ENCODE measurements at regions not wholly inside any gene's neighbourhood (a gene's known extent, or its start where the extent isn't known, plus 50 kb on each side); places are given as distances from the start of the nearest gene placed in this dataset.
A peak's percentile ranks its signal among the peaks of the same experiment; 100 is the strongest.

DNA sequence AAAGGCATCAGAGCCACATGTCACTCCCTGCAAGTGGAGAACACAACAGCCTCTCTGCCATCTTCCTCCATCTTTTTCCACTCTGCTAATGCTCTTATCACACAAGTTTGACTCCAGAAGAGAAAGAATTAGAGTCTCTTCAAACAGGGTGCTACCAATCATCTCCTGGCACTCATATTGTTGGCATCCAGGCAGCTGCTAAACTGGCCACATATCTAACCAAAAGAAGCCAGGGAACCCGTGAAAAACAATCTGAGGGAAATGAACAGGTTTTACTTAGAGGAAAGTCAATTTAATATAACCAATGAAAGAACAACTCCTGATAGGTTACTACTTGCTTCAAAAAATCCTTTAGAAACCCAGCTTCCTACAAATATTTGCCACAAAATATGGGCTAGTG is 117.2 kb downstream of the SLC25A46 start (continued):
- TF ChIP-seq, protein P1, sequence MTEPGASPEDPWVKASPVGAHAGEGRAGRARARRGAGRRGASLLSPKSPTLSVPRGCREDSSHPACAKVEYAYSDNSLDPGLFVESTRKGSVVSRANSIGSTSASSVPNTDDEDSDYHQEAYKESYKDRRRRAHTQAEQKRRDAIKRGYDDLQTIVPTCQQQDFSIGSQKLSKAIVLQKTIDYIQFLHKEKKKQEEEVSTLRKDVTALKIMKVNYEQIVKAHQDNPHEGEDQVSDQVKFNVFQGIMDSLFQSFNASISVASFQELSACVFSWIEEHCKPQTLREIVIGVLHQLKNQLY (CRISPR knock-in tag; IDR thresholded peaks at IDR 0.05): no peak
- TF ChIP-seq ZBTB21 (CRISPR knock-in tag; IDR thresholded peaks at IDR 0.05; ENCODE audit: borderline replicate concordance) (no peak), NR3C1 (CRISPR knock-in tag; conservative IDR thresholded peaks at IDR 0.05; ENCODE audit: low read depth) (no peak), GTF2I (CRISPR knock-in tag; conservative IDR thresholded peaks at IDR 0.05) (no peak), CBFB (CRISPR knock-in tag; IDR thresholded peaks at IDR 0.05; ENCODE audit: low read depth) (no peak), FOXJ3 (CRISPR knock-in tag; IDR thresholded peaks at IDR 0.05; ENCODE audit: borderline replicate concordance) (no peak), JUN (CRISPR knock-in tag; IDR thresholded peaks at IDR 0.05) (no peak), CREM (CRISPR knock-in tag; IDR thresholded peaks at IDR 0.05) (no peak)
- TF ChIP-seq, protein P2, sequence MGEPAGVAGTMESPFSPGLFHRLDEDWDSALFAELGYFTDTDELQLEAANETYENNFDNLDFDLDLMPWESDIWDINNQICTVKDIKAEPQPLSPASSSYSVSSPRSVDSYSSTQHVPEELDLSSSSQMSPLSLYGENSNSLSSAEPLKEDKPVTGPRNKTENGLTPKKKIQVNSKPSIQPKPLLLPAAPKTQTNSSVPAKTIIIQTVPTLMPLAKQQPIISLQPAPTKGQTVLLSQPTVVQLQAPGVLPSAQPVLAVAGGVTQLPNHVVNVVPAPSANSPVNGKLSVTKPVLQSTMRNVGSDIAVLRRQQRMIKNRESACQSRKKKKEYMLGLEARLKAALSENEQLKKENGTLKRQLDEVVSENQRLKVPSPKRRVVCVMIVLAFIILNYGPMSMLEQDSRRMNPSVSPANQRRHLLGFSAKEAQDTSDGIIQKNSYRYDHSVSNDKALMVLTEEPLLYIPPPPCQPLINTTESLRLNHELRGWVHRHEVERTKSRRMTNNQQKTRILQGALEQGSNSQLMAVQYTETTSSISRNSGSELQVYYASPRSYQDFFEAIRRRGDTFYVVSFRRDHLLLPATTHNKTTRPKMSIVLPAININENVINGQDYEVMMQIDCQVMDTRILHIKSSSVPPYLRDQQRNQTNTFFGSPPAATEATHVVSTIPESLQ (CRISPR knock-in tag; IDR thresholded peaks at IDR 0.05): no peak
- TF ChIP-seq, protein P3, sequence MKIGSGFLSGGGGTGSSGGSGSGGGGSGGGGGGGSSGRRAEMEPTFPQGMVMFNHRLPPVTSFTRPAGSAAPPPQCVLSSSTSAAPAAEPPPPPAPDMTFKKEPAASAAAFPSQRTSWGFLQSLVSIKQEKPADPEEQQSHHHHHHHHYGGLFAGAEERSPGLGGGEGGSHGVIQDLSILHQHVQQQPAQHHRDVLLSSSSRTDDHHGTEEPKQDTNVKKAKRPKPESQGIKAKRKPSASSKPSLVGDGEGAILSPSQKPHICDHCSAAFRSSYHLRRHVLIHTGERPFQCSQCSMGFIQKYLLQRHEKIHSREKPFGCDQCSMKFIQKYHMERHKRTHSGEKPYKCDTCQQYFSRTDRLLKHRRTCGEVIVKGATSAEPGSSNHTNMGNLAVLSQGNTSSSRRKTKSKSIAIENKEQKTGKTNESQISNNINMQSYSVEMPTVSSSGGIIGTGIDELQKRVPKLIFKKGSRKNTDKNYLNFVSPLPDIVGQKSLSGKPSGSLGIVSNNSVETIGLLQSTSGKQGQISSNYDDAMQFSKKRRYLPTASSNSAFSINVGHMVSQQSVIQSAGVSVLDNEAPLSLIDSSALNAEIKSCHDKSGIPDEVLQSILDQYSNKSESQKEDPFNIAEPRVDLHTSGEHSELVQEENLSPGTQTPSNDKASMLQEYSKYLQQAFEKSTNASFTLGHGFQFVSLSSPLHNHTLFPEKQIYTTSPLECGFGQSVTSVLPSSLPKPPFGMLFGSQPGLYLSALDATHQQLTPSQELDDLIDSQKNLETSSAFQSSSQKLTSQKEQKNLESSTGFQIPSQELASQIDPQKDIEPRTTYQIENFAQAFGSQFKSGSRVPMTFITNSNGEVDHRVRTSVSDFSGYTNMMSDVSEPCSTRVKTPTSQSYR (CRISPR knock-in tag; IDR thresholded peaks at IDR 0.05): no peak

DNA sequence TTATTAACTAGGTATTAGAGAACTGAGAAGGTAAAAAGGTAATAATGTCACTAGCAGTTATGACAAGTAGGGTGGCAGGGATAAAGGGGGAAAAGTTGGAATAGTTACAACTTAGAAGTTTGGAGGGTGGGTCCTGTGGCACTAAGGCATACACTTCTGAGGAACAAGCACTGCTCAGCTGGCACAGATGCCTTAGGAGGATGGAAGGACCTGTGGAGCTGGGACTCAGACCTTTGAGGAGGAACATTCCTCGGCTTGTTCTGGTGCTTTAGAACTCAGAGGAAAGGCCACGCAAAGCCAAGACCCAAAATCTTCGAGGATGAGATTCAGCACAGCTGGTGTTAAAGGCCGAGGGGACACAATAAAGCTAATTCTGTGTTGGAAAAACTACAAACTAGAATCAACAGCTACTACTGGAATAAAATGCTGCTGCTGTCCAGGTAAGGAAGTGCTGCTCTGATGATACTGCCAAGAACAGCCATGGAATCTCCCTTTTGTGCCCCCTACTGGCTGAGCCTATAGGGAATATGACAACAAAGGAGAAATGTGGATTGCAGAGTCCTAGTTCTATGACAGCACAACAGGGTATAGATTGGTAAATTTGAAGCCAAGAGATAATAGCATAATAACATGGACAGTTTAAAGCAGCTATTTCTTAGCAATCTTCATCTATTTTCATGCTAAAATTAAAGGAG is 126.7 kb downstream of the SLC25A46 start:
- Mint-ChIP-seq H3K36me3 (no peaks in the 10 kb centered on the region), H3K27ac (no peak overlapping the region), H3K27me3 (ENCODE audit: low read depth) (no peaks in the 10 kb centered on the region), H3K4me1 (no peaks in the 10 kb centered on the region), H3K9me3 (no peaks in the 10 kb centered on the region), H3K4me3 (no peak overlapping the region)
- peak; percentile 98 for ATAC-seq
- ChIA-PET POLR2A (no interaction called here), CTCF (interaction anchor here (0.6 to 1.5 kb wide), 15 partner anchors 11 to 451 kb away, joined by 3 to 7 read pairs (median 3); no protein-coding TSS in a partner anchor)
- peak; percentile 66 for DNase-seq (ENCODE audit: low spot score)
- TF ChIP-seq MYBL2 (CRISPR knock-in tag; IDR thresholded peaks at IDR 0.05): no peak
- TF ChIP-seq, protein P4, sequence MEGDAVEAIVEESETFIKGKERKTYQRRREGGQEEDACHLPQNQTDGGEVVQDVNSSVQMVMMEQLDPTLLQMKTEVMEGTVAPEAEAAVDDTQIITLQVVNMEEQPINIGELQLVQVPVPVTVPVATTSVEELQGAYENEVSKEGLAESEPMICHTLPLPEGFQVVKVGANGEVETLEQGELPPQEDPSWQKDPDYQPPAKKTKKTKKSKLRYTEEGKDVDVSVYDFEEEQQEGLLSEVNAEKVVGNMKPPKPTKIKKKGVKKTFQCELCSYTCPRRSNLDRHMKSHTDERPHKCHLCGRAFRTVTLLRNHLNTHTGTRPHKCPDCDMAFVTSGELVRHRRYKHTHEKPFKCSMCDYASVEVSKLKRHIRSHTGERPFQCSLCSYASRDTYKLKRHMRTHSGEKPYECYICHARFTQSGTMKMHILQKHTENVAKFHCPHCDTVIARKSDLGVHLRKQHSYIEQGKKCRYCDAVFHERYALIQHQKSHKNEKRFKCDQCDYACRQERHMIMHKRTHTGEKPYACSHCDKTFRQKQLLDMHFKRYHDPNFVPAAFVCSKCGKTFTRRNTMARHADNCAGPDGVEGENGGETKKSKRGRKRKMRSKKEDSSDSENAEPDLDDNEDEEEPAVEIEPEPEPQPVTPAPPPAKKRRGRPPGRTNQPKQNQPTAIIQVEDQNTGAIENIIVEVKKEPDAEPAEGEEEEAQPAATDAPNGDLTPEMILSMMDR (IDR thresholded peaks at IDR 0.05): peak; percentile 61; the same call in 1 of the 2 replicates

DNA sequence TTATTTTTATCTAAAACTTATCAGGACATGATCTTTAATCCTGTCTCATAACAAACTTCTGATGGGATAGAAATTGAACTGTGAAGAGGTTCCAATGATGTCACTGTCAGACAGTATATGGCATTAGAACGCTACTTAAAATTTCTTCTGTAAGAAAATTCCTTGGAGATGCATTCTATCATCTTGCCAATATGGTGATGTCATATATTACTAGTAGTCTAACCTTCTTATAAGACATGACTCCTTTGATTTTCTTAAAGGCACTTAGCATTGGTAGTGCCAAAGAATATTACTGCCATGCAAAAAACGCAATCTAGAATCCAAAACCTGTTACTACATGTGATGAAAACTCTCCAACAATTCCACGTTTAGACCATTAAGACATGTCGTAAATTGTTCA is 131.1 kb downstream of the SLC25A46 start:
- TF ChIP-seq CREM (CRISPR knock-in tag; IDR thresholded peaks at IDR 0.05) (no peak), NFYB (CRISPR knock-in tag; conservative IDR thresholded peaks at IDR 0.05; ENCODE audit: low read depth) (no peak), MYBL2 (CRISPR knock-in tag; IDR thresholded peaks at IDR 0.05) (no peak)
- POLR2A ChIA-PET: no interaction called here
- no peaks in the 10 kb centered on the region for H3K9me3 Mint-ChIP-seq
- H3K4me3 Mint-ChIP-seq: no peak overlapping the region
- no peaks in the 10 kb centered on the region; the same call in 1 of the 2 replicates for H3K27me3 Mint-ChIP-seq (ENCODE audit: low read depth)
- no peak for ATAC-seq
- no peaks in the 10 kb centered on the region for H3K36me3 Mint-ChIP-seq
- no peak overlapping the region for H3K27ac Mint-ChIP-seq
- peaks cover 4% of the 10 kb centered on the region; the same call in 1 of the 2 replicates for H3K4me1 Mint-ChIP-seq
- CTCF ChIA-PET: no interaction called here
- DNase-seq (ENCODE audit: low spot score): no peak
